Fibroblast of lung (primary cell): ENCODE measurements at regions not wholly inside any gene's neighbourhood (a gene's known extent, or its start where the extent isn't known, plus 50 kb on each side); places are given as distances from the start of the nearest gene placed in this dataset.

Source experiments
- EZH2 ChIP-seq: IDR thresholded peaks from 2 replicates; pipeline ENCODE4 v1.5.1; 2012; ENCODE audit warnings: low read length, control low read depth, mild to moderate bottlenecking; ENCODE audit errors: missing control alignments
- TF ChIP-seq, protein P1 (sequence below), 2 donors: IDR thresholded peaks in 1 of 2; conservative IDR thresholded peaks in 1 of 2; 1 replicate in 1 of 2; 2 replicates in 1 of 2; pipeline ENCODE4 v1.5.1; 2011 to 2012; ENCODE audit warnings: low read length in 2 of 2, control low read depth in 1 of 2, inconsistent platforms in 1 of 2, low read depth in 1 of 2, mild to moderate bottlenecking in 1 of 2

DNA sequence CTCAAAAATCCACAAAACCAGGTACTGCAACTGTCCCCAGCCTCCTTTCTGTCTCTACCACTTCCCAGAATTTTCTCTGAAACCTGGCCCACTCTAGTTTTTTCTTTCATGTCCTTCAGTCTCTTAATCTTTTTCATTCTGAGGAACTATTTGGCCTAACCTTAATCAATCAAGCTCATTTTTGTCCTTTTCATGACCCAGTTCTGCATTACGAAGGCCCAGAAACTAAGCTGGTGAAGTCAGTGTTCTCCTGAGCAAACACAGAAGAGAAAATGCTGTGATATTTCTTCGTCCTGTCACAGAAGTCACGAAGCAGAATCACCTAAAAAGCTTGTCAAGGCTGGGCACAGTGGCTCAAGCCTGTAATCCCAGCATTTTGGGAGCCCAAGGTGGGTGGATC, 131.7 kb upstream of the EDNRA start:
- TF ChIP-seq, protein P1, sequence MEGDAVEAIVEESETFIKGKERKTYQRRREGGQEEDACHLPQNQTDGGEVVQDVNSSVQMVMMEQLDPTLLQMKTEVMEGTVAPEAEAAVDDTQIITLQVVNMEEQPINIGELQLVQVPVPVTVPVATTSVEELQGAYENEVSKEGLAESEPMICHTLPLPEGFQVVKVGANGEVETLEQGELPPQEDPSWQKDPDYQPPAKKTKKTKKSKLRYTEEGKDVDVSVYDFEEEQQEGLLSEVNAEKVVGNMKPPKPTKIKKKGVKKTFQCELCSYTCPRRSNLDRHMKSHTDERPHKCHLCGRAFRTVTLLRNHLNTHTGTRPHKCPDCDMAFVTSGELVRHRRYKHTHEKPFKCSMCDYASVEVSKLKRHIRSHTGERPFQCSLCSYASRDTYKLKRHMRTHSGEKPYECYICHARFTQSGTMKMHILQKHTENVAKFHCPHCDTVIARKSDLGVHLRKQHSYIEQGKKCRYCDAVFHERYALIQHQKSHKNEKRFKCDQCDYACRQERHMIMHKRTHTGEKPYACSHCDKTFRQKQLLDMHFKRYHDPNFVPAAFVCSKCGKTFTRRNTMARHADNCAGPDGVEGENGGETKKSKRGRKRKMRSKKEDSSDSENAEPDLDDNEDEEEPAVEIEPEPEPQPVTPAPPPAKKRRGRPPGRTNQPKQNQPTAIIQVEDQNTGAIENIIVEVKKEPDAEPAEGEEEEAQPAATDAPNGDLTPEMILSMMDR (conservative IDR thresholded peaks at IDR 0.05 in 1 of 2, IDR thresholded peaks at IDR 0.05 in 1 of 2; ENCODE audit: low read depth in 1 of 2, low read length in 2 of 2): no peak
- no peak for TF ChIP-seq EZH2
